ENCODE measurements at regions not wholly inside any gene's neighbourhood (a gene's known extent, or its start where the extent isn't known, plus 50 kb on each side); places are given as distances from the start of the nearest gene placed in this dataset.
"Not testable (repeated sequence)": the region's sequence is repeated elsewhere in the genome, so short reads cannot be mapped to it uniquely, and the experiment has no call there.

DNA sequence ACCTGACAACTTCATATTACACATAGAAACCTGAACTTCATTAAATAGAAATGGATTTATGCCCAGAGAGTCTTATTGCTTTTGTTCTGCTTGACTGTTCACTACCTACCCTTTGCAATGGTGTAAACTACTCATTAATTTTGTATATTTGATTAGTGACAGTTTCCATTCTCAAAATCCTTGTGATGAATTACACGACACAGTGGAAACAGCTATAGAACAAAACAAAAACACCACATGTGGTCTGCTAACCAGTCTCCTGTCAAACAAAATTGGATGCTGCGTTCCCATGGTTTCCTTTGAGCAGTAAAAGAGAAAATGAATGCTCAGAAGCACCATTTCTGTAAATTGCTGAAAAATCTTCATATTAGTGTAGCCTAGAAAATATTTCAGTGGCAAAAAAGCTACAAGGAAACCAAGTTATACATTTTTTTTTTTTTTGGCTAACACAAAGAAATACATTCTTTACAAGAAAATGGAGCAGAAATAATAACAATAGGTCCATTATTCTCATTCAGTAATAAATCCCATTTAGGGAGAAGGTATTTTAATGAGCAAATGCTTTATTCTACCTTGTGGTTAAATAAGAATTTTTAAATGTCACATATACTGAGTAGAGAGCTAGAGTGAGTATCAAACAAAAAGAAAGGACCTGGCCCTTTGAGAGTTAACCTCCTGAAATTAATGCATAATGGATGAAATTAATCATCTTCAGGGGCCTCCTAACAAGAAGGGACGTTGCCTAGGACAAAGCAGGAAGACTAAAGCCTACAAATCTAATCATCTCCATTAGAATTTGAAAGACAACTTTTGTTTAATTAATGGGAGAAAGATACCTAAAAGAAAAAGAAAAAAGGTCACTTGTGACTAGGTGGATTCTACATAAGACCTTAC lies 355.1 kb upstream of the ZC3H15 start:
- TF ChIP-seq ZNF274 (IDR thresholded peaks at IDR 0.05; ENCODE audit: low read depth, low read length), result no peak
- no peak overlapping the region for H3K4me3 ChIP-seq (ENCODE audit: low read length)

GRCh38 chr2:186135686-186136085 lies 350.4 kb upstream of the ZC3H15 start:
- no peak overlapping the region for H3K4me3 ChIP-seq (ENCODE audit: low read length)
- no peak for TF ChIP-seq ZNF274 (IDR thresholded peaks at IDR 0.05; ENCODE audit: low read depth, low read length)

- H3K4me3 ChIP-seq (ENCODE audit: low read length), result no peak overlapping the region
- no peak for TF ChIP-seq ZNF274 (IDR thresholded peaks at IDR 0.05; ENCODE audit: low read depth, low read length)
Measured at GRCh38 chr2:186136860-186137259, 349.2 kb upstream of the ZC3H15 start.

DNA sequence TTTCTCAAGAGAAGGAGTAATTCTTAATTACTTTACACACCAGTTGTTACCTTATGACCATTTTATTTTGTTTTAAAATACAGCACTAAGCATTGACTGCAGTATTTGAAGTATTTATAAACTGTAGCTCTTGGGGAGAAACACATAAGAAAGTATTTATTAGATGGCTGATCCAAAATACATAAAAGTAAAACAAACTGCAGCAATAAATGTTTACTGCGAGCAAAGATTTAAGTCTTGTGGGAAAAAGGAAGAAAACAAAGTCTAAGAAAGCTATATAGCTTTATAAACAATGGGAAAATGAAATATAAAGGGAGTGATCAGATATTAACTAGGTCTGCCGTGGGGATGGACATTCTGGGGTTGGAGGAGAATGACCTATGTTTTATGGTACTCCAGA lies 347.2 kb upstream of the ZC3H15 start:
- TF ChIP-seq ZNF274 (IDR thresholded peaks at IDR 0.05; ENCODE audit: low read depth, low read length), result no peak

GRCh38 chr2:186159101-186159500 lies 327.0 kb upstream of the ZC3H15 start:
- no peak overlapping the region for H3K4me3 ChIP-seq (ENCODE audit: low read length)
- TF ChIP-seq ZNF274 (IDR thresholded peaks at IDR 0.05; ENCODE audit: low read depth, low read length), result no peak

More for the DNA sequence above, 347.2 kb upstream of the ZC3H15 start:
- H3K4me3 ChIP-seq (ENCODE audit: low read length), result no peak overlapping the region

DNA sequence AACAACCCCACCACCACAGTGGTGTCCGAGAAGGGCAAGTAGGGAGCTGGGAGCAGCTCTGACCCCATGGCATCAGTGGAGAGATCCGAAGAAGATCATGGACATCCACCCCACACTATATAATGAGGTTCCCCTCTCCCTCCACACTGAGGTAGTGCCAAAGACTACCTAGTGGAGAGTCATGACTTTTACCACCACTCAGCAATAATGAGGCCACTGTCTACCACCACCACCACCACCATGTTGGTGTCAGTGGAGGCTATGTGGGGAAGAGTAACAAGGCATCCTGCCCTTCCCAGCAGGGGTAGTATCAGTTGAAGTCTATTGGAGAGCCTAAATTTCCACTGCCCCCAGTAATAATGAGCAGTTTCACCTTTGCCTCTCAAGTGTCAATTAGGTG lies 321.7 kb upstream of the ZC3H15 start:
- no peak for TF ChIP-seq ZNF274 (IDR thresholded peaks at IDR 0.05; ENCODE audit: low read depth, low read length)
- no peak overlapping the region for H3K4me3 ChIP-seq (ENCODE audit: low read length)

- no peak for TF ChIP-seq ZNF274 (IDR thresholded peaks at IDR 0.05; ENCODE audit: low read depth, low read length)
- no peak overlapping the region for H3K4me3 ChIP-seq (ENCODE audit: low read length)
Measured at GRCh38 chr2:186170693-186171092, 315.4 kb upstream of the ZC3H15 start.

GRCh38 chr2:186181625-186182024 lies 304.4 kb upstream of the ZC3H15 start:
- no peak overlapping the region for H3K4me3 ChIP-seq (ENCODE audit: low read length)
- no peak for TF ChIP-seq ZNF274 (IDR thresholded peaks at IDR 0.05; ENCODE audit: low read depth, low read length)

DNA sequence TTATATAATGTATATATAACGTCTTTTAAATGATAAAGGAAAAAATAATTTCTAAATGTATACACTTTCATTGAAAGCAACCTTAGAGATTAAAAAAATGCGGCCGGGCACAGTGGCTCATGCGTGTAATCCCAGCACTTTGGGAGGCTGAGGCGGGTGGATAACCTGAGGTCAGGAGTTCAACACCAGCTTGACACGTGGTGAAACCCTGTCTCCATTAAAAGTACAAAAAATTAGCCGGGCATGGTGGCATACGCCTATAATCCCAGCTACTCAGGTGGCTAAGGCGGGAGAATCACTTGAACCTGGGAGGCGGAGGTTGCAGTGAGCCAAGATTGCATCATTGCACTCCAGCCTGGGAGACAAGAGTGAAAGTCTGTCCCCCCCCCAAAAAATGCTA lies 303.7 kb upstream of the ZC3H15 start:
- not testable (repeated sequence) for H3K4me3 ChIP-seq (ENCODE audit: low read length)

DNA sequence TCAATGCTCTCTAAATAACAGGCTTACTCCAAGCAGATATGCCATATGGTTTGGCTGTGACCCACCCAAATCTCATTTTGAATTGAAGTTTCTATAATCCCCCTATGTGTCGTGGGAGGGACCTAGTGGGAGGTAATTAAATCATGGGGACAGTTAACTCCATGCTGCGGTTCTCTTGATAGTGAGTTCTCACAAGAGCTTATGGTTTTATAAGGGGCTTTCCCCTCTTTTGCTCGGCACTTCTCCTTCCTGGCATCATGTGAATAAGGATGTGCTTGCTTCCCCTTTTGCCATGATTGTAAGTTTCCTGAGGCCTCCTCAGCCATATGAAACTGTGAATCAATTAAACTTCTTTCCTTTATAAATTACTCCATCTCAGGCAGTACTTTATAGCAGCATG lies 302.7 kb upstream of the ZC3H15 start:
- no peak for TF ChIP-seq ZNF274 (IDR thresholded peaks at IDR 0.05; ENCODE audit: low read depth, low read length)
- H3K4me3 ChIP-seq (ENCODE audit: low read length), result no peak overlapping the region

- H3K4me3 ChIP-seq (ENCODE audit: low read length), result no peak overlapping the region
- TF ChIP-seq ZNF274 (IDR thresholded peaks at IDR 0.05; ENCODE audit: low read depth, low read length), result no peak
Measured at GRCh38 chr2:186187854-186188253, 298.2 kb upstream of the ZC3H15 start.

DNA sequence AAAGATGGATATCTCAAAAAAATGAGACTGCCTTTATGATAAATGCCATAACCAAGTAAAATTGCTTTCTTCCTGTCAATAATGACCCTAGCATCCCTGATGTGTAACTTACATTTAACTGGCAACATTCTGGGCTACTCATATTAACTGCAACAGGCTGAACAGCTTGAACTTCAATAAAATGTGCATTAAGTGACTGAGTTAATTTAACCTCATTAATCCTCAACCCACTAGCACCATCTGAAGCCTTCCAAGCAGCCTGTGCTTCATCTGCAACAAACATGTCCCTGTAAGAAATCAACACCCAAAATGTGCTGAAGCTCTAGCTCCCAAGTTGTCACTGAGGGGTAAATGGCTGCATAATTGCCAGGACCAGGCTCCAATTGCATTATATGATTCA lies 296.2 kb upstream of the ZC3H15 start:
- TF ChIP-seq ZNF274 (IDR thresholded peaks at IDR 0.05; ENCODE audit: low read depth, low read length), result no peak
- no peak overlapping the region for H3K4me3 ChIP-seq (ENCODE audit: low read length)

GRCh38 chr2:186195696-186196095 lies 290.4 kb upstream of the ZC3H15 start:
- no peak overlapping the region for H3K4me3 ChIP-seq (ENCODE audit: low read length)
- TF ChIP-seq ZNF274 (IDR thresholded peaks at IDR 0.05; ENCODE audit: low read depth, low read length), result no peak

GRCh38 chr2:186197955-186198354 lies 288.1 kb upstream of the ZC3H15 start:
- H3K4me3 ChIP-seq (ENCODE audit: low read length), result no peak overlapping the region
- no peak for TF ChIP-seq ZNF274 (IDR thresholded peaks at IDR 0.05; ENCODE audit: low read depth, low read length)

DNA sequence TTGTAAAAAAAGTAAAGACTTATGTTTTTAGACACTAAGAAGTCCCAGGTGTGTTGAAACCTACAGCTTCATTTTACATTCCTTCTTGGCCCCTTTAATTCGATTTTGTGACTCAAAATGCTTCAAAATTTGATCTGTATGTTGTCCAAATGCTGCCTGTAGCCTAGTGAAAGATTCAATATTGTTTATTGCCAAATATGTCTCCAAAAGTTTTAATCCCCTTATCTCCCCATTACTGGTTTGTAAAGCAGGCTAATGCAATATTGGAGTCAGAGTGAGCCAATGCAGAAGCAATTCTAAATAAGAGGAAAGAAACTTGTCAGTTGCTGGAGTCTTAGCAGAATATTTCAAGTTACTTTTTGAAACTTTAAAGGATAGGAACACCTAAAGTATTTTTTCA lies 287.0 kb upstream of the ZC3H15 start:
- H3K4me3 ChIP-seq (ENCODE audit: low read length), result no peak overlapping the region
- TF ChIP-seq ZNF274 (IDR thresholded peaks at IDR 0.05; ENCODE audit: low read depth, low read length), result no peak

DNA sequence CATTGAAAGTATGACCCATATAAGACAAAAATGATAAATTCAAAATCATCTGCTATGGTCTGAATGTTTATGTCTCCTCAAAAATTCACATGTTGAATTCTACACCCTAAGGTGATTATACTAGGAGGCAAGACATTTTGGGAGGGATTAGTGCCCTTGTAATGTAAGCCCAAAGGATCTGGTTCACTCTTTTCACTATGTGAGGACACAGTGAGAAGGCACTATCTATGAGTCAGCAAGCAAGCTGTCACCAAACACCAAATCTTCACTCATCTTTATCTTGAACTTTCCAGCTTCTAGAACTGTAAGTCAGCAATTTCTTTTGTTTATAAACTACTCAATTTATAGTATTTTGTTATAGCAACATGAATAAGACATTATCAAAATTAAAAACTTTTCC lies 284.7 kb upstream of the ZC3H15 start:
- H3K4me3 ChIP-seq (ENCODE audit: low read length), result no peak overlapping the region
- no peak for TF ChIP-seq ZNF274 (IDR thresholded peaks at IDR 0.05; ENCODE audit: low read depth, low read length)
